GM21723 (cell line): ENCODE measurements at regions not wholly inside any gene's neighbourhood (a gene's known extent, or its start where the extent isn't known, plus 50 kb on each side); places are given as distances from the start of the nearest gene placed in this dataset.

Experiments used
- ATAC-seq: cut with Tn5 transposase; IDR thresholded peaks from one replicate; pipeline ENCODE4 v1.9.1; 2021; ENCODE audit warnings: mild to moderate bottlenecking, moderate library complexity; ENCODE audit not compliant: unreplicated experiment

GRCh38 chr14:22419620-22420019, 169.4 kb downstream of the DAD1 start:
- ATAC-seq = no peak

- peak; percentile 63 for ATAC-seq
These were observed 170.4 kb downstream of the DAD1 start for GRCh38 chr14:22418631-22419030.

GRCh38 chr14:22417914-22418313, 171.1 kb downstream of the DAD1 start:
- ATAC-seq = no peak

GRCh38 chr14:22416193-22416592, 172.8 kb downstream of the DAD1 start:
- ATAC-seq = no peak

GRCh38 chr14:22415605-22415959, 173.4 kb downstream of the DAD1 start:
- ATAC-seq = no peak

- ATAC-seq = no peak
These were observed 174.0 kb downstream of the DAD1 start for GRCh38 chr14:22414876-22415604.

- ATAC-seq = no peak
These were observed 176.1 kb downstream of the DAD1 start for GRCh38 chr14:22412926-22413411.

GRCh38 chr14:22411398-22412055, 177.5 kb downstream of the DAD1 start:
- ATAC-seq = no peak

GRCh38 chr14:22410497-22410896, 178.5 kb downstream of the DAD1 start:
- ATAC-seq = no peak

- no peak for ATAC-seq
These were observed 180.0 kb downstream of the DAD1 start for GRCh38 chr14:22409006-22409405.

- ATAC-seq = no peak
These were observed 180.5 kb downstream of the DAD1 start for GRCh38 chr14:22408547-22408946.

GRCh38 chr14:22407033-22407432, 182.0 kb downstream of the DAD1 start:
- ATAC-seq = no peak

- ATAC-seq = no peak
These were observed 183.8 kb downstream of the DAD1 start for GRCh38 chr14:22405201-22405600.

GRCh38 chr14:22403296-22403695, 185.7 kb downstream of the DAD1 start:
- no peak for ATAC-seq

- no peak for ATAC-seq
These were observed 188.3 kb downstream of the DAD1 start for GRCh38 chr14:22400655-22401259.

GRCh38 chr14:22399776-22400175, 189.2 kb downstream of the DAD1 start:
- ATAC-seq = no peak

GRCh38 chr14:22397221-22397737, 191.7 kb downstream of the DAD1 start:
- no peak for ATAC-seq

GRCh38 chr14:22395803-22396202, 193.2 kb downstream of the DAD1 start:
- no peak for ATAC-seq

GRCh38 chr14:22394616-22395015, 194.4 kb downstream of the DAD1 start:
- no peak for ATAC-seq

- no peak for ATAC-seq
These were observed 195.2 kb downstream of the DAD1 start for GRCh38 chr14:22393796-22394195.

GRCh38 chr14:22391908-22392565, 197.0 kb downstream of the DAD1 start:
- peak; percentile 37 for ATAC-seq
